PC-9 (cell line): ENCODE measurements at regions not wholly inside any gene's neighbourhood (a gene's known extent, or its start where the extent isn't known, plus 50 kb on each side); places are given as distances from the start of the nearest gene placed in this dataset.

Experiments
- CTCF ChIP-seq: fragments of 200-600 bp; sonication (generic); conservative IDR thresholded peaks from 2 replicates; pipeline ENCODE4 v1.6.1; 2017; ENCODE audit warnings: mixed run types, antibody characterized with exemption, mild to moderate bottlenecking, moderate library complexity
- EZH2 ChIP-seq: fragments of 200-600 bp; sonication (generic); IDR thresholded peaks from 2 replicates; pipeline ENCODE4 v1.8.0; 2017; ENCODE audit warnings: antibody characterized with exemption, low read depth

GRCh38 chr6:131419702-131420101 lies 153.3 kb upstream of the ARG1 start:
- no peak for TF ChIP-seq CTCF
- no peak for TF ChIP-seq EZH2
